ENCODE measurements at regions not wholly inside any gene's neighbourhood (a gene's known extent, or its start where the extent isn't known, plus 50 kb on each side); places are given as distances from the start of the nearest gene placed in this dataset.
"Not testable (repeated sequence)": the region's sequence is repeated elsewhere in the genome, so short reads cannot be mapped to it uniquely, and the experiment has no call there.

- DNase-seq (ENCODE audit: low read depth) = no peak
- TF ChIP-seq CTCF (IDR thresholded peaks at IDR 0.05; ENCODE audit: insufficient read depth, low read length, poor library complexity, severe bottlenecking) = no peak
- Histone ChIP-seq H3K4me3 (ENCODE audit: low read depth, low read length) (no peak overlapping the region), H3K36me3 (ENCODE audit: control insufficient read depth, insufficient read depth, low read length) (no peaks in the 10 kb centered on the region), H3K27me3 (ENCODE audit: control insufficient read depth, insufficient read depth, low read length) (no peaks in the 10 kb centered on the region)
Observed at GRCh38 chr5:142404046-142404477, 79.2 kb upstream of the SPRY4 start.

- Histone ChIP-seq H3K4me3 (ENCODE audit: low read depth, low read length) (no peak overlapping the region), H3K27me3 (ENCODE audit: control insufficient read depth, insufficient read depth, low read length) (no peaks in the 10 kb centered on the region), H3K36me3 (ENCODE audit: control insufficient read depth, insufficient read depth, low read length) (no peaks in the 10 kb centered on the region)
- TF ChIP-seq CTCF (IDR thresholded peaks at IDR 0.05; ENCODE audit: insufficient read depth, low read length, poor library complexity, severe bottlenecking) = no peak
- no peak for DNase-seq (ENCODE audit: low read depth)
Observed at GRCh38 chr5:142403583-142403982, 78.8 kb upstream of the SPRY4 start.

GRCh38 chr5:142402752-142403318 lies 78.0 kb upstream of the SPRY4 start:
- Histone ChIP-seq H3K27me3 (ENCODE audit: control insufficient read depth, insufficient read depth, low read length) (no peaks in the 10 kb centered on the region), H3K36me3 (ENCODE audit: control insufficient read depth, insufficient read depth, low read length) (no peaks in the 10 kb centered on the region), H3K4me3 (ENCODE audit: low read depth, low read length) (no peak overlapping the region)
- TF ChIP-seq CTCF (IDR thresholded peaks at IDR 0.05; ENCODE audit: insufficient read depth, low read length, poor library complexity, severe bottlenecking) = no peak
- no peak for DNase-seq (ENCODE audit: low read depth)

- no peaks in the 10 kb centered on the region for H3K27me3 ChIP-seq (ENCODE audit: control insufficient read depth, insufficient read depth, low read length)
- H3K36me3 ChIP-seq (ENCODE audit: control insufficient read depth, insufficient read depth, low read length) = no peaks in the 10 kb centered on the region
- TF ChIP-seq CTCF (IDR thresholded peaks at IDR 0.05; ENCODE audit: insufficient read depth, low read length, poor library complexity, severe bottlenecking) = no peak
- no peak overlapping the region for H3K4me3 ChIP-seq (ENCODE audit: low read depth, low read length)
- no peak for DNase-seq (ENCODE audit: low read depth)
Observed at GRCh38 chr5:142400415-142400814, 75.6 kb upstream of the SPRY4 start.

GRCh38 chr5:142399891-142400290 lies 75.1 kb upstream of the SPRY4 start:
- TF ChIP-seq CTCF (IDR thresholded peaks at IDR 0.05; ENCODE audit: insufficient read depth, low read length, poor library complexity, severe bottlenecking) = no peak
- Histone ChIP-seq H3K4me3 (ENCODE audit: low read depth, low read length) (no peak overlapping the region), H3K27me3 (ENCODE audit: control insufficient read depth, insufficient read depth, low read length) (no peaks in the 10 kb centered on the region), H3K36me3 (ENCODE audit: control insufficient read depth, insufficient read depth, low read length) (no peaks in the 10 kb centered on the region)
- DNase-seq (ENCODE audit: low read depth) = no peak

- no peaks in the 10 kb centered on the region for H3K36me3 ChIP-seq (ENCODE audit: control insufficient read depth, insufficient read depth, low read length)
- DNase-seq (ENCODE audit: low read depth) = no peak
- no peaks in the 10 kb centered on the region for H3K27me3 ChIP-seq (ENCODE audit: control insufficient read depth, insufficient read depth, low read length)
- no peak overlapping the region for H3K4me3 ChIP-seq (ENCODE audit: low read depth, low read length)
- TF ChIP-seq CTCF (IDR thresholded peaks at IDR 0.05; ENCODE audit: insufficient read depth, low read length, poor library complexity, severe bottlenecking) = no peak
Observed at GRCh38 chr5:142398730-142399055, 73.9 kb upstream of the SPRY4 start.

GRCh38 chr5:142398011-142398729 lies 73.3 kb upstream of the SPRY4 start:
- not testable (repeated sequence) for H3K36me3 ChIP-seq (ENCODE audit: control insufficient read depth, insufficient read depth, low read length); DNase-seq (ENCODE audit: low read depth); H3K27me3 ChIP-seq (ENCODE audit: control insufficient read depth, insufficient read depth, low read length); H3K4me3 ChIP-seq (ENCODE audit: low read depth, low read length)

Data from kidney epithelial cell (primary cell).